Fibroblast of skin of back (primary cell): ENCODE measurements at regions not wholly inside any gene's neighbourhood (a gene's known extent, or its start where the extent isn't known, plus 50 kb on each side); places are given as distances from the start of the nearest gene placed in this dataset.

Source experiments
- DNase-seq: peaks from one replicate; pipeline ENCODE4 v3.0.0-alpha.2; 2013

- no peak for DNase-seq
Observed at GRCh38 chr5:128903550-128903949, 61.7 kb upstream of the SLC27A6 start.

DNA sequence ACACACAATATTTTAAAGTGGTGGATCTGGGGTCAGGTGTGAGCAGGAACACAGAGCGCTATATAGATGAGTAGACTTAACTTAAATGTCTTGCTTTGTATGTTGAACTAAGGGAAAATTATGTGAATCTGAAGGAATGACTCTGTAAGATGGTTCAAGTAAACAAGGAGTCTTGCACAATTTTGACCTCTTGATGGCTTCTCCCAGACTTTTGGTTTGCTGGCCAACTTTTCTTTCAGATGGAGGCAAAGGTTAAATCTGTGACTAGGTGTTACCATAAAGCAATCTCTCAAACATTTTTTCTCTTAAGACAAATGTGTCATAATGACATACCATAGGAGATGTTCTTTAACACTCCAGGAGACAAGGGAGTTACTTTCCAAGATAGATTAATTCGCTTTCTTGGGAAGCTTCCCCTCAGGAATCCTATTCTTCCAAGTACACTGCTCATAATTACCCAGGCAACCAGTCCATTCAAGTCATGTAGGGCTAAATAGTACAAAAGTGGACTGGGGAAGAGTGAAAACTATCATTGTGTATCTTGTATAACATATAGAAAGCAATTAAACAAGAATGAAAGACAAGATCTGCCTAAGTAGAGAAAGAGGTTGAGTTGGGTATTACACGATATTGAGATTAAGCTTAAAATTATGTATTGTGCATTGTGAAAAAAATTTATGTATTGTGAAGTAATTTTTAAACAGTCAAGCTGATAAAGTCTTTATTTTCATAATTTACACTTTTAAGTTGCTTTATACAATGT lies 60.3 kb upstream of the SLC27A6 start:
- no peak for DNase-seq

- DNase-seq = peak; percentile 62
Observed at GRCh38 chr5:128905568-128906110, 59.6 kb upstream of the SLC27A6 start.

GRCh38 chr5:128913551-128913950 lies 51.7 kb upstream of the SLC27A6 start:
- no peak for DNase-seq
